Activated gamma-delta T cell (primary cell): ENCODE measurements at regions not wholly inside any gene's neighbourhood (a gene's known extent, or its start where the extent isn't known, plus 50 kb on each side); places are given as distances from the start of the nearest gene placed in this dataset.

ENCODE experiments used
- DNase-seq: peaks from one replicate; lab custom pipeline; 2025; lab: John Stamatoyannopoulos, UW

GRCh38 chr11:134531327-134532130 is 119.5 kb upstream of the B3GAT1 start:
- no peak for DNase-seq

- no peak for DNase-seq
Measured at GRCh38 chr11:134530636-134531326, 118.7 kb upstream of the B3GAT1 start.

GRCh38 chr11:134529212-134530096 is 117.4 kb upstream of the B3GAT1 start:
- DNase-seq, result no peak

- DNase-seq, result no peak
Measured at GRCh38 chr11:134528453-134528852, 116.4 kb upstream of the B3GAT1 start.

- DNase-seq, result no peak
Measured at GRCh38 chr11:134527382-134528243, 115.6 kb upstream of the B3GAT1 start.

GRCh38 chr11:134524896-134525845 is 113.1 kb upstream of the B3GAT1 start:
- no peak for DNase-seq

- no peak for DNase-seq
Measured at GRCh38 chr11:134524201-134524600, 112.2 kb upstream of the B3GAT1 start.

- no peak for DNase-seq
Measured at GRCh38 chr11:134522782-134523570, 110.9 kb upstream of the B3GAT1 start.

GRCh38 chr11:134521452-134522289 is 109.6 kb upstream of the B3GAT1 start:
- DNase-seq, result no peak

- no peak for DNase-seq
Measured at GRCh38 chr11:134521001-134521400, 109.0 kb upstream of the B3GAT1 start.

GRCh38 chr11:134519788-134520187 is 107.7 kb upstream of the B3GAT1 start:
- no peak for DNase-seq

- DNase-seq, result no peak
Measured at GRCh38 chr11:134519390-134519750, 107.3 kb upstream of the B3GAT1 start.

- no peak for DNase-seq
Measured at GRCh38 chr11:134518616-134519389, 106.8 kb upstream of the B3GAT1 start.

- no peak for DNase-seq
Measured at GRCh38 chr11:134517621-134518293, 105.7 kb upstream of the B3GAT1 start.

GRCh38 chr11:134517115-134517514 is 105.1 kb upstream of the B3GAT1 start:
- DNase-seq, result no peak

GRCh38 chr11:134516529-134516928 is 104.5 kb upstream of the B3GAT1 start:
- no peak for DNase-seq
